ENCODE measurements at regions not wholly inside any gene's neighbourhood (a gene's known extent, or its start where the extent isn't known, plus 50 kb on each side); places are given as distances from the start of the nearest gene placed in this dataset.

DNA sequence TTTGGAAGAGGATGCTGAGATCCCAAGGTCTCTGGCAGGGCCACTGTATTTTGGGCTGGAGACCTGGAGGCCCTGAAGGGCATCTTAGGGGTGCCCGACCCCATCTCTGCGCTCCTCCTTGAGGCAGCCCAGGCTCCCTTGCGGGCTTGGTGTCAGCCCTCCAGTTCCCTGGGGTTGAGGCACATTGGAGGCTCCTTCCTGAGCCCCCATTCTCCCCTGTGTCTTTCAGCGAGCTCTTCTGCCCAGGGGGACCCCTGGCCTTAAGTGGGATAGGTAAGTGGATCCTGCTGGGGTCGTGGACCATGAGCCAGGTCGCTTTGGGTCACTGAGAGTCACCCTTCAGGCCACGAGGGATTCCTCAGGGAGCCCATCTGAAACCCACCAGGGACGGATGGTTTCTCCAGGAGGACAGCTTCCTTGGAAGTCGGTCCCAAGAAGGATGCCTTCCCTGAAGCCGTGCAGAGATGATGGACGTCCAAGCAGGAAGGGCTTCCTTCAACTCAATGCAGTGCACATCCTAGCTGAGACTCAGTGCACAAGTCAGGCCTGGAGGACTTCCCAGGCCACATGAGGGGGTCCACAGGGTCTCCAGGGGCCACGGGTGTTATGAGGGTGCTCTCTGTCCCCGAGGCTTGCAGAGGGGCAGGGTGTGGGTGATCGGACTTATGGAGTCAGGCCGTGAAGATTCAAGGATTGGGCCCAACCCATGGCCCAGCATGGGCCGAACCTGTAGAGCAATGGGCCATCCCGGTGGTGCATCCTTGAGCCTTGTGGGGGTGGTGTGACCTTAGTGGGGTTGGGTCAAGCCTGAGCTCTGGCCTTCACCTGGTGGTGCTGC lies 224.3 kb downstream of the SNRPN start:
- DNase-seq (ENCODE audit: low read depth), result no peak
- H3K36me3 ChIP-seq (ENCODE audit: control insufficient read depth, insufficient read depth, low read length, severe bottlenecking), result no peaks in the 10 kb centered on the region
- no peak overlapping the region for H3K4me3 ChIP-seq (ENCODE audit: low read length)
- no peak overlapping the region for H3K9ac ChIP-seq (ENCODE audit: low read length)
- no peaks in the 10 kb centered on the region for H3K27me3 ChIP-seq (replicated peaks; ENCODE audit: control insufficient read depth, insufficient read depth, low read length)
- peaks cover 15% of the 10 kb centered on the region for H3K9me3 ChIP-seq (ENCODE audit: control insufficient read depth, low read length)
- no peaks in the 10 kb centered on the region for H3K4me1 ChIP-seq (ENCODE audit: control insufficient read depth, insufficient read depth, low read length)

GRCh38 chr15:25179673-25180511 lies 225.1 kb downstream of the SNRPN start:
- Histone ChIP-seq H3K4me3 (ENCODE audit: low read length) (no peak overlapping the region), H3K4me1 (ENCODE audit: control insufficient read depth, insufficient read depth, low read length) (no peaks in the 10 kb centered on the region), H3K27me3 (replicated peaks; ENCODE audit: control insufficient read depth, insufficient read depth, low read length) (no peaks in the 10 kb centered on the region), H3K36me3 (ENCODE audit: control insufficient read depth, insufficient read depth, low read length, severe bottlenecking) (no peaks in the 10 kb centered on the region), H3K9me3 (ENCODE audit: control insufficient read depth, low read length) (peaks cover 8% of the 10 kb centered on the region), H3K9ac (ENCODE audit: low read length) (no peak overlapping the region)
- no peak for DNase-seq (ENCODE audit: low read depth)

DNA sequence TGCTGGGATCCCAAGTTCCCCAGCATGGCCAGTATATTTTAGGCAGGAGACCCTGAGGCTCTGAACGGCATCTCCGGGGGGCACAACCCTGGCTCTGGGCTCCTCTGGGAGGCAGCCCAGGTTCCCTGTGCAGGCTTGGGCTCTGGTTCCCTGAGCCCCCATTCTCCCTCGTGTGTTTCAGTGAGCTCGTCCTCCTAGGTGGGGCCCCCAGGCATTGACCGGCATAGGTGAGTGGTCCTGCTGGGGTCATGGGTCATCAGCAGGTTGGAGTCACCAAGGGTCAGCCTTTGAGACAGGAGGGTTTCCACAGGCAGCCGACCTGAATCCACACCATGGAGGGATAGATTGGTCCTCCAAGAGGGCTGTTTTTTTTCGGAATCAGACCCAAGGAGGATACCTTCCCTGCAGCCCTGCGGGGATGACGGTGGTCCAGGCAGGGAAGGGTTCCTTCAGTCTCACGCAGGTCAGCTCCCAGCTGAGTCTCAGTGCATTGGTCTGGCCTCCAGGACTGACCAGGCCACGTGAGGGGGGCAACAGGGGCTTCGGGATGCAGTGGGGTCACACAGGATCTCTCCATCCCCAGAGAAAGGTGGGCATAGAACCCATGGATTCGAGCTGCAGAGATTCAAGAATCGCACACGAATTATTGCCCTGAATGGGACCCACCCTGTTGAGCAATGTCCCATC lies 226.0 kb downstream of the SNRPN start:
- H3K4me3 ChIP-seq (ENCODE audit: low read length), result no peak overlapping the region
- H3K4me1 ChIP-seq (ENCODE audit: control insufficient read depth, insufficient read depth, low read length), result no peaks in the 10 kb centered on the region
- H3K9me3 ChIP-seq (ENCODE audit: control insufficient read depth, low read length), result peaks cover 8% of the 10 kb centered on the region
- no peaks in the 10 kb centered on the region for H3K36me3 ChIP-seq (ENCODE audit: control insufficient read depth, insufficient read depth, low read length, severe bottlenecking)
- H3K27me3 ChIP-seq (replicated peaks; ENCODE audit: control insufficient read depth, insufficient read depth, low read length), result no peaks in the 10 kb centered on the region
- H3K9ac ChIP-seq (ENCODE audit: low read length), result no peak overlapping the region
- DNase-seq (ENCODE audit: low read depth), result no peak

GRCh38 chr15:25181293-25182097 lies 226.7 kb downstream of the SNRPN start:
- no peak overlapping the region for H3K4me3 ChIP-seq (ENCODE audit: low read length)
- no peaks in the 10 kb centered on the region for H3K4me1 ChIP-seq (ENCODE audit: control insufficient read depth, insufficient read depth, low read length)
- no peak for DNase-seq (ENCODE audit: low read depth)
- H3K27me3 ChIP-seq (replicated peaks; ENCODE audit: control insufficient read depth, insufficient read depth, low read length), result no peaks in the 10 kb centered on the region
- H3K9me3 ChIP-seq (ENCODE audit: control insufficient read depth, low read length), result peaks cover under 1% of the 10 kb centered on the region
- no peak overlapping the region for H3K9ac ChIP-seq (ENCODE audit: low read length)
- no peaks in the 10 kb centered on the region for H3K36me3 ChIP-seq (ENCODE audit: control insufficient read depth, insufficient read depth, low read length, severe bottlenecking)

GRCh38 chr15:25182098-25182478 lies 227.3 kb downstream of the SNRPN start:
- Histone ChIP-seq H3K4me1 (ENCODE audit: control insufficient read depth, insufficient read depth, low read length) (no peaks in the 10 kb centered on the region), H3K9me3 (ENCODE audit: control insufficient read depth, low read length) (no peaks in the 10 kb centered on the region), H3K36me3 (ENCODE audit: control insufficient read depth, insufficient read depth, low read length, severe bottlenecking) (no peaks in the 10 kb centered on the region), H3K27me3 (replicated peaks; ENCODE audit: control insufficient read depth, insufficient read depth, low read length) (no peaks in the 10 kb centered on the region), H3K4me3 (ENCODE audit: low read length) (no peak overlapping the region), H3K9ac (ENCODE audit: low read length) (no peak overlapping the region)
- DNase-seq (ENCODE audit: low read depth), result no peak

DNA sequence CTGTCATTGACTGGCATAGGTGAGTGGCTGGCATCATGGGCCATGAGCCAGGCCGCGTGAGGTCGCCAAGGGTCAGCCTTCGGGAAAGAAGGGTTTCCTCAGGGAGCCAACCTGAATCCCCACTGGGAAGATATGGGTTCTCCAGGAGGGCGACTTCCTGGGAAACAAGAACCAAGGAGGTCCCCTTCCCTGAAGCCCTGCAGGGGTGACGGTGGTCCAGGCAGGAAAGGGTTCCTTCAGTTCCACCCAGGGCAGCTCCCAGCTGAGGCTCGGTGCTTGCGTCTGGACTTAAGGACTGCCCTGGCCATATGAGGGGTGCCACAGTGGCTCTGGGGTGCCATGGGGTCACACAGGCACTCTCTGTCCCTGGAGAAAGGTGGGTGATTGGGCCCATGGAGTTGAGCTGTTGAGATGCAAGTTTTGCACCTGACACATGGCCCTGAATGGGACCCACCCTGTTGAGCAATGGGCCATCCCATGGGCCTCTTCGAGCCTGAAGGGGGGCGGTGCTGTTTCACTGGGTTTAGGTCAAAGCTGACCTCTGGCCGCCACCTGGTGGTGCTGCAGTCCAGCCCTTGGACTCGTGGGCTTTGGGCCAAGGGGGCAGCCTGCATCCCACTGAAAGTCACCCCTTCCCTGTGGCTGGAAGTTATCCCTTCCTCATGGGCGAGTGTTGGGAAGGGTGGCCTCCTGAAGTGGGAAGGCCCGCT lies 228.1 kb downstream of the SNRPN start:
- Histone ChIP-seq H3K27me3 (replicated peaks; ENCODE audit: control insufficient read depth, insufficient read depth, low read length) (no peaks in the 10 kb centered on the region), H3K4me1 (ENCODE audit: control insufficient read depth, insufficient read depth, low read length) (no peaks in the 10 kb centered on the region), H3K9ac (ENCODE audit: low read length) (no peak overlapping the region), H3K4me3 (ENCODE audit: low read length) (no peak overlapping the region), H3K9me3 (ENCODE audit: control insufficient read depth, low read length) (no peaks in the 10 kb centered on the region), H3K36me3 (ENCODE audit: control insufficient read depth, insufficient read depth, low read length, severe bottlenecking) (no peaks in the 10 kb centered on the region)
- no peak for DNase-seq (ENCODE audit: low read depth)

- H3K4me3 ChIP-seq (ENCODE audit: low read length), result no peak overlapping the region
- no peaks in the 10 kb centered on the region for H3K4me1 ChIP-seq (ENCODE audit: control insufficient read depth, insufficient read depth, low read length)
- no peak for DNase-seq (ENCODE audit: low read depth)
- no peaks in the 10 kb centered on the region for H3K36me3 ChIP-seq (ENCODE audit: control insufficient read depth, insufficient read depth, low read length, severe bottlenecking)
- no peaks in the 10 kb centered on the region for H3K27me3 ChIP-seq (replicated peaks; ENCODE audit: control insufficient read depth, insufficient read depth, low read length)
- no peak overlapping the region for H3K9ac ChIP-seq (ENCODE audit: low read length)
- H3K9me3 ChIP-seq (ENCODE audit: control insufficient read depth, low read length), result no peaks in the 10 kb centered on the region
Observed at GRCh38 chr15:25183581-25184251, 228.9 kb downstream of the SNRPN start.

DNA sequence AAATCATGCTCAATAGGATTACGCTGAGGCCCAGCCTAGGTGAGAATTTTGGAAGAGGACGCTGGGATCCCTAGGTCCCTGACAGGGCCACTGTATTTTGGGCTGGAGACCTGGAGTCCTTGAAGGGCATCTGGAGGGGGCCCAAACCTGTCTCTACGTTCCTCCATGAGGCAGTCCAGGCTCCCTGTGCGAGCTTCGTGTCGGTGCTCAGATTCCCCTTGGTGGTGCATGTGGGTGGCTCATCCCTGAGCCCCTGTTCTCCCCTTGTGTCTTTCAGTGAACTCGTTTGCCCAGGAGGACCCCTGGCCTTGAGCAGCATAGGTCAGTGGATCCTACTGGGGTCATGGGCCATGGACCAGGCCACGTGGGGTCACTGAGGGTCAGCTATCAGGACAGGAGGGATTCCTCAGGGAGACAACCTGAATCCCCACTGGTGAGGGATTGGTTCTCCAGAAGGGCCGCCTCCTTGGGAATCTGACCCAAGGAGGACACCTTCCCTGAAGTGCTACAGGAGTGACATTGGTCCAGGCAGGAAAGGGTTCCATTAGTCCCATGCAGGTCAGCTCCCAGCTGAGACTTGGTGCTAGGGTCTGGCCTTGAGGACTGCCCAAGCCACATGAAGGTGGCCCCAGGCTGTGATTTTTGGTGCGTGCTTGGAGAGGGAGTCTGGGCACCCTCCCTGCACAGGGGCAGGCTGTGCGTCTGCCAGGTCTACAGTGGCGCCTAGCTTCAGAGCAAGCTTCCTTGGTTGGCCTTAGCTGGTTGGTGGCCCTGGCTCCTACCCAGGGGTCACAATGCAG lies 229.8 kb downstream of the SNRPN start:
- Histone ChIP-seq H3K9me3 (ENCODE audit: control insufficient read depth, low read length) (no peaks in the 10 kb centered on the region), H3K4me3 (ENCODE audit: low read length) (no peak overlapping the region), H3K4me1 (ENCODE audit: control insufficient read depth, insufficient read depth, low read length) (no peaks in the 10 kb centered on the region)

GRCh38 chr15:25185156-25185710 lies 230.4 kb downstream of the SNRPN start:
- DNase-seq (ENCODE audit: low read depth), result no peak
- Histone ChIP-seq H3K36me3 (ENCODE audit: control insufficient read depth, insufficient read depth, low read length, severe bottlenecking) (no peaks in the 10 kb centered on the region), H3K9ac (ENCODE audit: low read length) (no peak overlapping the region), H3K4me3 (ENCODE audit: low read length) (no peak overlapping the region), H3K9me3 (ENCODE audit: control insufficient read depth, low read length) (no peaks in the 10 kb centered on the region), H3K27me3 (replicated peaks; ENCODE audit: control insufficient read depth, insufficient read depth, low read length) (no peaks in the 10 kb centered on the region), H3K4me1 (ENCODE audit: control insufficient read depth, insufficient read depth, low read length) (no peaks in the 10 kb centered on the region)

More for the DNA sequence above, 229.8 kb downstream of the SNRPN start:
- DNase-seq (ENCODE audit: low read depth), result no peak
- Histone ChIP-seq H3K9ac (ENCODE audit: low read length) (no peak overlapping the region), H3K36me3 (ENCODE audit: control insufficient read depth, insufficient read depth, low read length, severe bottlenecking) (no peaks in the 10 kb centered on the region), H3K27me3 (replicated peaks; ENCODE audit: control insufficient read depth, insufficient read depth, low read length) (no peaks in the 10 kb centered on the region)
